ENCODE measurements at regions not wholly inside any gene's neighbourhood (a gene's known extent, or its start where the extent isn't known, plus 50 kb on each side); places are given as distances from the start of the nearest gene placed in this dataset.
"Not testable (repeated sequence)": the region's sequence is repeated elsewhere in the genome, so short reads cannot be mapped to it uniquely, and the experiment has no call there.

DNA sequence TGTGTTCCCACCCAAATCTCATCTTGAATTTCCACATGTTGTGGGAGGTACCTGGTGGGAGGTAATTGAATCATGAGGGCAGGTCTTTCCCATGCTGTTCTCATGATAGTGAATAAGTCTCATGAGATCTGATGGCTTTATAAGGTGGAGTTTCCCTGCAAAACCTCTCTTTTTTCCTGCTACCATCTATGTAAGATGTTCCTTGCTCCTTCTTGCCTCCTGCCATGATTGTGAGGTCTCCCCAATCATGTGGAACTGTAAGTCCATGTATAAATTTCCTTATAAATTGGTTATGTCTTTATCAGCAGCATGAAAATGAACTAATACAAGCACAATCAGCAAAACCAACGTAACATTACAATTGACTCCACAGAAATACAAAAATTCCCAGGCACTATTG is 814.8 kb upstream of the CITED2 start:
- TF ChIP-seq, protein P1, sequence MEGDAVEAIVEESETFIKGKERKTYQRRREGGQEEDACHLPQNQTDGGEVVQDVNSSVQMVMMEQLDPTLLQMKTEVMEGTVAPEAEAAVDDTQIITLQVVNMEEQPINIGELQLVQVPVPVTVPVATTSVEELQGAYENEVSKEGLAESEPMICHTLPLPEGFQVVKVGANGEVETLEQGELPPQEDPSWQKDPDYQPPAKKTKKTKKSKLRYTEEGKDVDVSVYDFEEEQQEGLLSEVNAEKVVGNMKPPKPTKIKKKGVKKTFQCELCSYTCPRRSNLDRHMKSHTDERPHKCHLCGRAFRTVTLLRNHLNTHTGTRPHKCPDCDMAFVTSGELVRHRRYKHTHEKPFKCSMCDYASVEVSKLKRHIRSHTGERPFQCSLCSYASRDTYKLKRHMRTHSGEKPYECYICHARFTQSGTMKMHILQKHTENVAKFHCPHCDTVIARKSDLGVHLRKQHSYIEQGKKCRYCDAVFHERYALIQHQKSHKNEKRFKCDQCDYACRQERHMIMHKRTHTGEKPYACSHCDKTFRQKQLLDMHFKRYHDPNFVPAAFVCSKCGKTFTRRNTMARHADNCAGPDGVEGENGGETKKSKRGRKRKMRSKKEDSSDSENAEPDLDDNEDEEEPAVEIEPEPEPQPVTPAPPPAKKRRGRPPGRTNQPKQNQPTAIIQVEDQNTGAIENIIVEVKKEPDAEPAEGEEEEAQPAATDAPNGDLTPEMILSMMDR (IDR thresholded peaks at IDR 0.05) = not testable (repeated sequence)
- TF ChIP-seq POLR2A, POLR2AphosphoS5, EP300 (IDR thresholded peaks at IDR 0.05): not testable (repeated sequence)
